HL-60 (cell line): ENCODE measurements at regions not wholly inside any gene's neighbourhood (a gene's known extent, or its start where the extent isn't known, plus 50 kb on each side); places are given as distances from the start of the nearest gene placed in this dataset.

Experiments used
- GABPA ChIP-seq: IDR thresholded peaks from 2 replicates; pipeline ENCODE4 v1.6.1; 2012; ENCODE audit warnings: low read depth
- POLR2AphosphoS5 ChIP-seq: IDR thresholded peaks from 2 replicates; pipeline ENCODE4 v1.6.1; 2012; ENCODE audit warnings: low read depth
- SPI1 ChIP-seq: IDR thresholded peaks from 2 replicates; pipeline ENCODE4 v1.6.1; 2012; ENCODE audit warnings: low read depth, mild to moderate bottlenecking, borderline replicate concordance
- TF ChIP-seq, protein P1 (sequence below): IDR thresholded peaks from 2 replicates; pipeline ENCODE4 v1.6.1; 2012; ENCODE audit warnings: low read depth; ENCODE audit not compliant: insufficient replicate concordance
- TF ChIP-seq, protein P2 (sequence below): IDR thresholded peaks from one replicate; pipeline ENCODE4 v1.5.1; 2011; ENCODE audit warnings: low read length, control low read depth, inconsistent platforms; ENCODE audit not compliant: insufficient read depth

DNA sequence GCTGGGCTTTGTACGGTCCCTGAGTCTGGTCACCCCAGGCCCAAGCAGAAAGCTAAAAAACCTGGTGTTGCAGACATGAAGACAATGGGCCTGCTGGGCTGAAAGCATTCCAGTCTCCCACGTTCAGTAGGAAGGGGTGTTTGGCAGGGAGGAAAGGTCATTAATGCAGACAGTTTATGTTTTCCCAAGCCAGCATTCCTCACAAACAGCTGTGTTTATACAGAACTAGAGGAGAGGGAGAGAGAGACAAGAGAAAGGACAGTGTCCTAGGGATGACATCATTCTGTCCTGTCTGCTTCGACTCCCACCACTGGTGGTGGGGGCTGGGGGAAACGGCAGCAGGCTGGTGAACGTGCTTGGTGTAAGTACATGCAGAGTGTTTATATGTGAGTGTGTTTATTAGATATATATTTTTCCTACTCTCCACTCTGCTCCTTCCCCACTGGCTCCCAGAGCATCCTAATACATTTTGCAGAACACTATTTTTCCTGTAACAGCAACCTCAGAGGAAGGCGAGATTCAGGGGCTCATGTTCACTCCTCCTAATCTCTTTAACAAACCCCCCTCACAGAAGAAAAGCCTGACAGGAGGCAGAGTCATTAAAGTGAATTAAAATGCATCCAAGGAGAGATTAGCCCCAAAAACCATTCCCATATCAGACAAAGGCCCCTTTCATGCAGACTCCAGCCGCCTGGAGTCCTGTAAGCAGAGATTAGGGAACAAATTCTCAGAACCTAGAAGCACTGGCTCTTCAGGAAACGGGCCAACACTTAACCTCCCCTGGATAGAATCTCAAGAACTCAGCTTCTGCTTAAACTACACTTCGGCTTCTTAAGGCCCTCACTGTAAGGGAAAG lies 380.4 kb downstream of the TNS1 start:
- TF ChIP-seq, protein P1, sequence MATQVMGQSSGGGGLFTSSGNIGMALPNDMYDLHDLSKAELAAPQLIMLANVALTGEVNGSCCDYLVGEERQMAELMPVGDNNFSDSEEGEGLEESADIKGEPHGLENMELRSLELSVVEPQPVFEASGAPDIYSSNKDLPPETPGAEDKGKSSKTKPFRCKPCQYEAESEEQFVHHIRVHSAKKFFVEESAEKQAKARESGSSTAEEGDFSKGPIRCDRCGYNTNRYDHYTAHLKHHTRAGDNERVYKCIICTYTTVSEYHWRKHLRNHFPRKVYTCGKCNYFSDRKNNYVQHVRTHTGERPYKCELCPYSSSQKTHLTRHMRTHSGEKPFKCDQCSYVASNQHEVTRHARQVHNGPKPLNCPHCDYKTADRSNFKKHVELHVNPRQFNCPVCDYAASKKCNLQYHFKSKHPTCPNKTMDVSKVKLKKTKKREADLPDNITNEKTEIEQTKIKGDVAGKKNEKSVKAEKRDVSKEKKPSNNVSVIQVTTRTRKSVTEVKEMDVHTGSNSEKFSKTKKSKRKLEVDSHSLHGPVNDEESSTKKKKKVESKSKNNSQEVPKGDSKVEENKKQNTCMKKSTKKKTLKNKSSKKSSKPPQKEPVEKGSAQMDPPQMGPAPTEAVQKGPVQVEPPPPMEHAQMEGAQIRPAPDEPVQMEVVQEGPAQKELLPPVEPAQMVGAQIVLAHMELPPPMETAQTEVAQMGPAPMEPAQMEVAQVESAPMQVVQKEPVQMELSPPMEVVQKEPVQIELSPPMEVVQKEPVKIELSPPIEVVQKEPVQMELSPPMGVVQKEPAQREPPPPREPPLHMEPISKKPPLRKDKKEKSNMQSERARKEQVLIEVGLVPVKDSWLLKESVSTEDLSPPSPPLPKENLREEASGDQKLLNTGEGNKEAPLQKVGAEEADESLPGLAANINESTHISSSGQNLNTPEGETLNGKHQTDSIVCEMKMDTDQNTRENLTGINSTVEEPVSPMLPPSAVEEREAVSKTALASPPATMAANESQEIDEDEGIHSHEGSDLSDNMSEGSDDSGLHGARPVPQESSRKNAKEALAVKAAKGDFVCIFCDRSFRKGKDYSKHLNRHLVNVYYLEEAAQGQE = no peak
- TF ChIP-seq, protein P2, sequence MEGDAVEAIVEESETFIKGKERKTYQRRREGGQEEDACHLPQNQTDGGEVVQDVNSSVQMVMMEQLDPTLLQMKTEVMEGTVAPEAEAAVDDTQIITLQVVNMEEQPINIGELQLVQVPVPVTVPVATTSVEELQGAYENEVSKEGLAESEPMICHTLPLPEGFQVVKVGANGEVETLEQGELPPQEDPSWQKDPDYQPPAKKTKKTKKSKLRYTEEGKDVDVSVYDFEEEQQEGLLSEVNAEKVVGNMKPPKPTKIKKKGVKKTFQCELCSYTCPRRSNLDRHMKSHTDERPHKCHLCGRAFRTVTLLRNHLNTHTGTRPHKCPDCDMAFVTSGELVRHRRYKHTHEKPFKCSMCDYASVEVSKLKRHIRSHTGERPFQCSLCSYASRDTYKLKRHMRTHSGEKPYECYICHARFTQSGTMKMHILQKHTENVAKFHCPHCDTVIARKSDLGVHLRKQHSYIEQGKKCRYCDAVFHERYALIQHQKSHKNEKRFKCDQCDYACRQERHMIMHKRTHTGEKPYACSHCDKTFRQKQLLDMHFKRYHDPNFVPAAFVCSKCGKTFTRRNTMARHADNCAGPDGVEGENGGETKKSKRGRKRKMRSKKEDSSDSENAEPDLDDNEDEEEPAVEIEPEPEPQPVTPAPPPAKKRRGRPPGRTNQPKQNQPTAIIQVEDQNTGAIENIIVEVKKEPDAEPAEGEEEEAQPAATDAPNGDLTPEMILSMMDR = no peak
- TF ChIP-seq SPI1 (no peak), POLR2AphosphoS5 (no peak), GABPA (no peak)
